NCI-H1930 (cell line): ENCODE measurements at regions not wholly inside any gene's neighbourhood (a gene's known extent, or its start where the extent isn't known, plus 50 kb on each side); places are given as distances from the start of the nearest gene placed in this dataset.

Source experiments
- DNase-seq, 2 experiments: peaks; one replicate each; lab custom pipeline; 2025; lab: John Stamatoyannopoulos, UW

- no peak for DNase-seq
Measured at GRCh38 chr22:27472975-27473374, 328.6 kb downstream of the MN1 start.

GRCh38 chr22:27473533-27473932, 328.0 kb downstream of the MN1 start:
- DNase-seq = no peak

GRCh38 chr22:27474112-27474571, 327.4 kb downstream of the MN1 start:
- no peak for DNase-seq

- no peak for DNase-seq
Measured at GRCh38 chr22:27474711-27475547, 326.6 kb downstream of the MN1 start.

GRCh38 chr22:27475548-27475897, 326.0 kb downstream of the MN1 start:
- no peak for DNase-seq

- DNase-seq = no peak
Measured at GRCh38 chr22:27476318-27476717, 325.2 kb downstream of the MN1 start.

- no peak for DNase-seq
Measured at GRCh38 chr22:27476729-27477128, 324.8 kb downstream of the MN1 start.

GRCh38 chr22:27477171-27477570, 324.4 kb downstream of the MN1 start:
- no peak for DNase-seq

GRCh38 chr22:27480487-27480886, 321.1 kb downstream of the MN1 start:
- peak; percentile 83 to 86 for DNase-seq

- DNase-seq = no peak
Measured at GRCh38 chr22:27482402-27482801, 319.2 kb downstream of the MN1 start.

GRCh38 chr22:27483095-27483785, 318.3 kb downstream of the MN1 start:
- no peak for DNase-seq

GRCh38 chr22:27485842-27486241, 315.7 kb downstream of the MN1 start:
- no peak for DNase-seq

- DNase-seq = no peak
Measured at GRCh38 chr22:27487600-27488452, 313.7 kb downstream of the MN1 start.

GRCh38 chr22:27488456-27489177, 312.9 kb downstream of the MN1 start:
- DNase-seq = no peak

- no peak for DNase-seq
Measured at GRCh38 chr22:27489178-27489675, 312.3 kb downstream of the MN1 start.

- DNase-seq = no peak
Measured at GRCh38 chr22:27490080-27490479, 311.5 kb downstream of the MN1 start.

GRCh38 chr22:27491888-27492287, 309.7 kb downstream of the MN1 start:
- no peak for DNase-seq

- no peak for DNase-seq
Measured at GRCh38 chr22:27492566-27493201, 308.9 kb downstream of the MN1 start.

- DNase-seq = no peak
Measured at GRCh38 chr22:27493796-27494195, 307.8 kb downstream of the MN1 start.

- DNase-seq = no peak
Measured at GRCh38 chr22:27494785-27495184, 306.8 kb downstream of the MN1 start.

GRCh38 chr22:27495325-27495724, 306.2 kb downstream of the MN1 start:
- DNase-seq = no peak
